ENCODE measurements at regions not wholly inside any gene's neighbourhood (a gene's known extent, or its start where the extent isn't known, plus 50 kb on each side); places are given as distances from the start of the nearest gene placed in this dataset.

- DNase-seq = no peak
These were observed 128.7 kb upstream of the MID1 start for GRCh38 chrX:10749113-10749512.

- no peak for DNase-seq
These were observed 130.2 kb upstream of the MID1 start for GRCh38 chrX:10750581-10750980.

- no peak for DNase-seq
These were observed 132.7 kb upstream of the MID1 start for GRCh38 chrX:10753116-10753515.

- DNase-seq = no peak
These were observed 134.1 kb upstream of the MID1 start for GRCh38 chrX:10754445-10754844.

GRCh38 chrX:10755439-10756334 lies 135.3 kb upstream of the MID1 start:
- no peak for DNase-seq

- no peak for DNase-seq
These were observed 136.1 kb upstream of the MID1 start for GRCh38 chrX:10756441-10756840.

- no peak for DNase-seq
These were observed 138.9 kb upstream of the MID1 start for GRCh38 chrX:10759141-10759799.

GRCh38 chrX:10761447-10761846 lies 141.1 kb upstream of the MID1 start:
- DNase-seq = no peak

- no peak for DNase-seq
These were observed 148.8 kb upstream of the MID1 start for GRCh38 chrX:10769195-10769594.

- DNase-seq = no peak
These were observed 149.6 kb upstream of the MID1 start for GRCh38 chrX:10769696-10770619.

- DNase-seq = no peak
These were observed 152.9 kb upstream of the MID1 start for GRCh38 chrX:10773318-10773717.

GRCh38 chrX:10781847-10782530 lies 161.6 kb upstream of the MID1 start:
- no peak for DNase-seq

- no peak for DNase-seq
These were observed 163.1 kb upstream of the MID1 start for GRCh38 chrX:10783451-10783995.

GRCh38 chrX:10787264-10787663 lies 166.9 kb upstream of the MID1 start:
- no peak for DNase-seq

- DNase-seq = no peak
These were observed 173.8 kb upstream of the MID1 start for GRCh38 chrX:10794203-10794630.

GRCh38 chrX:10795721-10796120 lies 175.3 kb upstream of the MID1 start:
- no peak for DNase-seq

GRCh38 chrX:10797466-10797865 lies 177.1 kb upstream of the MID1 start:
- no peak for DNase-seq

GRCh38 chrX:10798041-10798440 lies 177.7 kb upstream of the MID1 start:
- DNase-seq = no peak

GRCh38 chrX:10800796-10801195 lies 180.4 kb upstream of the MID1 start:
- DNase-seq = no peak

- DNase-seq = no peak
These were observed 190.7 kb upstream of the MID1 start for GRCh38 chrX:10811111-10811510.

GRCh38 chrX:10813761-10814160 lies 193.4 kb upstream of the MID1 start:
- no peak for DNase-seq

GRCh38 chrX:10818651-10819050 lies 198.3 kb upstream of the MID1 start:
- no peak for DNase-seq

Data from CD4-positive, alpha-beta T cell treated with Interleukin-1 beta for 1 hour (primary cell).